Peyer's patch (tissue), 4 donors: ENCODE measurements at regions not wholly inside any gene's neighbourhood (a gene's known extent, or its start where the extent isn't known, plus 50 kb on each side); places are given as distances from the start of the nearest gene placed in this dataset.

ENCODE experiments used
- CTCF ChIP-seq, 6 experiments: fragments of 450-650 bp in 4 of 6; fragments of 200-600 bp in 2 of 6; sonication (generic) in 1 of 6; IDR thresholded peaks; one replicate each; pipeline ENCODE4 v1.5.1; 2017 to 2019; ENCODE audit warnings: antibody characterized with exemption in 6 of 6, mild to moderate bottlenecking in 3 of 6, moderate library complexity in 1 of 6
- POLR2A ChIP-seq, 2 donors: fragments of 450-650 bp; IDR thresholded peaks; one replicate each; pipeline ENCODE4 v1.5.1; 2017; ENCODE audit warnings: antibody characterized with exemption in 2 of 2, mild to moderate bottlenecking in 2 of 2, moderate library complexity in 2 of 2

GRCh38 chr21:31503939-31504338, 155.6 kb upstream of the SOD1 start:
- TF ChIP-seq CTCF (IDR thresholded peaks at IDR 0.05) (no peak), POLR2A (IDR thresholded peaks at IDR 0.05) (no peak)
